NOMO-1 treated with DMSO at 0.1 percent for 48 hours (cell line): ENCODE measurements at regions not wholly inside any gene's neighbourhood (a gene's known extent, or its start where the extent isn't known, plus 50 kb on each side); places are given as distances from the start of the nearest gene placed in this dataset.

ENCODE experiments used
- DNase-seq: peaks from one replicate; lab custom pipeline; 2025; ENCODE audit not compliant: unreplicated experiment; lab: John Stamatoyannopoulos, UW

DNA sequence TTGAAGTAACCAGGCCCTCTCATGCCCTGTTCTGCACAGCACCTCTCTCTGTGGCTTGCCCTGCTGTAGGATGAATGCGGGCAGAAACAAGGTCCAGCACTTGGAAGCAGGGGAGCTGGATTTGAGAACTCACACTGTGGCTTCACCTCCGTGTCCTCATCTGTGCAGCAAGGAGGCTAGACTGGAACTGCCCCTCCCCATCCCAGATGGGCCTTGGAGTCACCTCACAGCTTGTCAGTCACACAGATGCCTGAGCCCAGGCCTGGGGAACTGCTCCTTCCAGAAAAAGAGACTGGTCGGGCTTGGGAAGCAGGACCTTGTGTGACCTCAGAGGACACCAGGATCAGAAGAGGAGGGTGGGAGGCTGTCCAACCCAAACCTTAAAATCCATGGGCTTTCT is 180.8 kb downstream of the CCT6B start:
- DNase-seq, result no peak

DNA sequence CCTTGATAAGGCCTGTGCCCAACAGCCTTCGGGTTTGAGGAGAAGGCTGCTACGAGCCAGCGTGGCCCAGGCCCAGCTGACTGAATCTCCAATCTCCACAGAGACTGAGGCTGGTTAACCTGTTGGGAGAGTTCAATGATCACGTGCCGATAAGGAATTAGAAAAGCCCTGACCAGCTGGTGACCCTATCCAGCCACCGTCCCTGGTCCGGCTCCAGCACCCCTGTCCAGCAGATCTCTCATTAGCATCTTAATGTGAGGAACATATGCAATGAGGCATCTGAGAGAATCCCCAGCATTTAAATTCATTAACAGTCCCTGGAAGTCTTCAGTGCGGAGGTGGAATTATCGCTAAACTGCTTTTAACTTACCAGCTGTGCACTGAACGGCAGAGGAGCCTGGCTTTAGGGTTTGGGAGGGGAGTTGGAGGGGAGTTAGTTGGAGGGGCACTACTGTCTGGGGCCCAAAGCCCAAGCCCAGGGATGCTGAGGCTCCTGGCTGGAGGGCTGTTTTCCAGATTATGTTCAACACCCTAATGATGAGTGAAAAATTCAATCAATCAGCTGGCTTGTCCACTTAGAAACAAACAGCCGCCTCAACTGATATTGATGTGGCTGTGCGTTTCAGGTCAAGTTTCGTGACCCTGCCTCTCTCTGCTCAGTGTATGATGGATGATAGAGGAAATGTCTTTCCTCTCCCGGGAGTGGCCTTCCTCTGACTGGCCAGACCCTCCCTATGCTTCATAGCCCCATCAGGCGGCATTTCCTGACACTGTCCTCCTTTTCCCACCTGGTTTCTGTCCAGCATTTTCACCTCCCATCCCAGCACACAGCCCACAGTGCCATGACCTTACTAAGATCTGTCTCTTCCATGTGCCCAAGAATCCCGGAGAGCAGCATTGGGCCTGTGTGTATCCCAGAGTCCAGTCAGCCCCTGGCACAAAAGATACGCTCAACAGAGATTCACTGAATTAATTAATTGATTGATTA is 184.5 kb downstream of the CCT6B start:
- no peak for DNase-seq

DNA sequence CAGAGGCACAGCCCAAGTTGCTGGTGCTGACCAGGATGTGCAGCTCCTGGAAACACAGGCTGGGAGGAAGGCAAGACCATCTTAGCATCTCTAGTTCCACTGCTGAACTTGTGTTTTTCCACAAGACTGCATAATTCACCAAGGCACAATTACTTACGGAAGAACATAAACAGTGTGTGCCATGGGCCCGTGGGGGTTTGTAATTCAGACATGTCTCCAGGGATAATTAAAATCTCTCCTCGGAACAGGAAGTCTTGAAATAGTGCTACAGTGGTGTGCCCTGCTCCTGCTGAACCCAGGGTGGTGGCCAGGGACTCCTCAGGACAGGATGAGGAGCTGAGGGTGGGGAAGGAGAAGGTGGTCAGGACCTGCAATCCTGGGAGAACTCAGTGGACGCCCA is 188.2 kb downstream of the CCT6B start:
- no peak for DNase-seq

DNA sequence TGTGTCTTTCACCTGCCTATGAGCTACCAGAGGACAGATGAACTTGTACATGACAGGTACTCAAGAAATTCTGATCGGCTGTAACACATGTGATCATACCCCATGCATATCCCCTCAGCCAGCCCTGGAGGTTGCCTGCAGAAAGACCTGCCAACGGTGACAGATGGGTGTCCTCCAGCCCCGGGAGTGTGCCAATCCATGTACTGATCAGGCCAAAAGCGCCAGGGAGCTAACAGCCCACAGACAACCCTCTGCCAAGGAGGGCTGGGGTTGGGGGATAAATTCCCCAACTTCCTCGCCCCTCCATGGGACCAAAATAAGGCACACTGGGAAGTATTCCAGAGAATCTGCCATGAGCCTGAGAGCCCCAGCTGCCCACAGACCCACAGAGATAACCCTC is 189.4 kb downstream of the CCT6B start:
- no peak for DNase-seq

DNA sequence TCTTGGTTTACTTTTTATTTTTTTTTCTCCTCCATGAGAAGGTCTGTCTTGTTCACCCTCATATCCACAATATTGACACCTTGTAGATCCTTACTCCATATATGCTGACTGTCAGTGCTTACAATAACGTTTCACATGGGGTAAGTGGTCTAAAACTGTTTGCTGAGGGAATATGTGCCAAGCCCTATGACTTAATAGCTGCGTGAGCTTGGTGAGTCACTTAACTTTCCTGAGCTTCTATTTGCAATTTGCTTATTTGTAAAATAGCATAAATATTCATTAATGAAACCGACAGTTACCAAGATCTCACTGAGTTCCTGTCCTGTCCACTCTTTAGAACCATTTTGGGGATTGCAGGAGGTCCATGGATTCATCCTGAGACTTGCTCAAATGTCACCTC is 190.7 kb downstream of the CCT6B start:
- DNase-seq, result no peak

DNA sequence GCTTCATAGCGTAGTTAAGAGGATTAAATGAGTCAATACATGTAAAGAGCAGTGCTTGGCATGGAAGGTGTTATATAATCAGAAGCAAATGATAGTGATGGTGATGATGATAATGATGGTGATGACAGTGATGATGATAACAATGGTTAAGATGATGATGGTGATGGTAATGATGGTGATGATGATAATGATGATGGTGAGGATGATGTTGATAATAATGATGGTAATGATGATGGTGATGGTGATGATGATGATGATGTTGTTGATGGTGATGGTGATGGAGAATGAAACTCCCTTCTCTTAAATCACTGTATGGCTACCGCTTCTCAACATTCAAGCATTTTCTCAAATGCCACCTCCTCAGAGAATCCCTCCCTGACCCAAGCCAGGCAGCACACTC is 190.5 kb downstream of the TMEM132E start:
- DNase-seq, result no peak

DNA sequence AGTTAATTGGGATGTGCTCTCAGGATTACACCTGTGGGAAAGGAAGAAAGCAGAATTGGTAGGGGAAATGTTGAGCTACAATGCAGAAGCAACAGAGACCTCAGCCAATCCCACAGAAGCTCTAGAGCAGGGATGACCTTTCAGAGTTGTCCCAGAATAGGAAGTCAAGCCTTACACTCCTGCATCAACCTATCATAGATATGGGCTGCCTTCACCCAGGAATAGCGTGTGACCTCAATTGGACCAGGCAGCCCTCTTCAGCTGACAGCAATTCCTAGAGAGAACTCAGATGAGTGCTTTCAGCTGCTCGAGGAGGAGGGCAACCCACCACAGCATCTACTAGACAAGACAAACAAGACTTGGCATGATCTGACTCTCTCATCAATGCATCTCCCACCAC is 189.7 kb downstream of the TMEM132E start:
- DNase-seq, result no peak

DNA sequence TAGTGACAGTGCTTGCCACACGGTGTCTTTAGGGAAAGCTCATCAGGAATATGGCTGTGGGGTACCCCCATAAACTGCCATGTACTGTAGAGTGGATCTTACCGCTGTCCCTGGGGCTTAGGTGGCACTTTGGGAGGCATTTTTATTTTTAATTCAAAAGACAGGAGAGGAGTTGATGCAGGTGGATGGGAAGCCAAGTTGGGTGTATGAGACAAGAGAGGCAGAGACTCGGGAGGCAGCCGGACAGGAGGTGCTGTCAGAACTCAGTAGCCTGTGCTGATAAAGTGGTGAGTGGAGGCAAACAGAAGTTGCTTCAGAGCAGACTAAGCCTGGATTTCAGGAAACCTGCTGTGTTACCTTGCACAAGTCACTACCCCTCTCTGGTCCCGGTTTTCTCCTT is 185.9 kb downstream of the TMEM132E start:
- no peak for DNase-seq

DNA sequence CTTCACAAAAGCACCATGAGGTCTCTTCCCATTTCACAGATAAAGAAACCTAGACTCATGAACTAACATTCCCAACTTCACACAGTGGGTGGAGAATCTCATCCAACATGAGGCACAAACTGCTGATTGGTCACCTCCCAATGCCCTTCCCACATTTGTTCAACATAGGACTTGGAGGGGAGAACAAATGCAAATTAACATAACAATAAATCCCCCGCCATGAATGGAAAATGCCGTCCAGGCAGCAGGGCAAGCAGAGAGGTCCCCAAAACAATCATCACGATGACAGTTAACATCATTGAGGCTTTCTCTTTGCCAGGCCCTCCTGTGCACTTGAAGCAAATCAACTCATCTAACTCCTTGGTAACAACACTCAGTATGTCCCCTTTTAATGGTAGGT is 185.3 kb downstream of the TMEM132E start:
- no peak for DNase-seq

DNA sequence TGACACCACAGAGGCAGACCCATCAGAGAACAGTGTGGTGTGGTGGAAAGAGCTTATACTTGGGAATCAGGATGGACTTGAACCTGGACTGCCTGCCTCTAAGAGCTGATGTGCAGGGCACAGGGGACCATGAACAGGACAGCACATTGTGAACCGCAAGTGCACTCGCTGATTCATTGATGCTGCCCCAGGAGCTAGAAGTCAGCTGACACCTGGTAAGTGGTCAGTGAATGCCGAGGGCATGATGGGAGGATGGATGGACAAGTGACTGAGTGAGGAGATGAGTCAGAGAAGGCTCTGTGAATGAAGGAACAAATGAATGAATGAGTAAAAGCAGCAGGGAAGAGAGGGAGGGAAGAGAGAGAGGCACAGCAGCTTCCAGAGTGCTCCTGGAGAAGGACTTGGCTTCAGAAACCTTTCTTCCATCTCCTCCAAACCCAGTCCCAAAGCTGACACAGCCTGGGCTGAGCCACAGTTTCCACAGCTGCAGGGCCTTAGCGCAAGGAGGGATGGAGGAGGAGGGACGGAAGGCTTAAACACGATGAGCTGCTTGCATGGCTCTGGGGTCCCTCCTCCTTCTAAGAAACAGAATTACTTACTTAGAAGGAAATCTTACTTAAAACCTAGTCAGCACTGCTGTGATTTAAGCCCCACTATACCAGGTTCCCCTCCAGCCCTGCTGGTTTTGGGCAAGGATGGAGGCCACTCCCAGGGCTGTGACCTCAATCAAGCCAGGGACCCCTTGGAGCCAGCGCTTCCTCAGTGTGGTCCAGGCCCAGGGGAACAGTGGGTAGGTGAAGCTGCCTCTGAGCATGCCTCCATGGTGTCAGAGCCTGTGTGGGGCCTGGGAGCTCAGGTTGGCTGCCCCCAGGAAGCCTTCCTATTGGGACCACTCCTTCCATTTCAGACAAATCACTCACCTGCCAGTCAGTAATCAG is 184.6 kb downstream of the TMEM132E start:
- no peak for DNase-seq

DNA sequence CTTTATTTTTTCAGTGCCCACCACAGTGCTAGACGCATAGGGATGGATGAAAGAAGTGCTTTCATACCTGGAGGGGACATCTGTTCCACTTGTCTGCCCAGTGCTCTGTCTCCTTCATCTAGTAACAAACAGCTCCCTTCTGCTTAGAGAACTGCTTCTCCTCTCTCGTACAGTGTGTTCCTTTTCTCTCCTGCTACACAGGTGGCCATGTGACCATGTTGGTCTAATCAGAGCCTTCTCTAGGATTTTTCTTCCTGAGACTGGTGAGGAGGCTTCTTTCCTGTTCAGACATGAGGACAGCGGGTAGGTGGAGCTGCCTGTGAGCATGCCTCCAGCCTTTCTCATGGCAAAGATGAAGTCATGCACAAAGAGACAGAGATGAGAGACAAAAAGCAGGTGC is 182.7 kb downstream of the TMEM132E start:
- DNase-seq, result no peak

DNA sequence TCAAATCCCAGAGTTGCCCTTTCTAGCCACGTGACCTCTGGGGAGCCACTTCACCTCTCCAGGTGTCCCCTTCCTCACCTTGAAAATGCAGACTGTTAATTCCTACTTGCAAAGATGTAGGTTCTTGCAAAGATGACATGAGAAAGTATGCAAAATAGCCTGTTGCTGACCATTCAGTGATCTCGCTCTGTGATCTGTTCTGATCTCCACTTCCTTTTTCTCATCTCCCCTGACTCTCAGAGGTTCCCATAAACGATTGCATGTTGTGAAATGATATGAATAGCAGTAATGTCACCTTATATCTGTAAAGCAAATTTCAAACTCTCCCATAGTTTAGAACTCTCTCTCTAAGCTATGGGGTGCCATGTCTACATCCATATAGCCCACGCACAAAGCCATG is 182.3 kb downstream of the TMEM132E start:
- peak; percentile 35 for DNase-seq

DNA sequence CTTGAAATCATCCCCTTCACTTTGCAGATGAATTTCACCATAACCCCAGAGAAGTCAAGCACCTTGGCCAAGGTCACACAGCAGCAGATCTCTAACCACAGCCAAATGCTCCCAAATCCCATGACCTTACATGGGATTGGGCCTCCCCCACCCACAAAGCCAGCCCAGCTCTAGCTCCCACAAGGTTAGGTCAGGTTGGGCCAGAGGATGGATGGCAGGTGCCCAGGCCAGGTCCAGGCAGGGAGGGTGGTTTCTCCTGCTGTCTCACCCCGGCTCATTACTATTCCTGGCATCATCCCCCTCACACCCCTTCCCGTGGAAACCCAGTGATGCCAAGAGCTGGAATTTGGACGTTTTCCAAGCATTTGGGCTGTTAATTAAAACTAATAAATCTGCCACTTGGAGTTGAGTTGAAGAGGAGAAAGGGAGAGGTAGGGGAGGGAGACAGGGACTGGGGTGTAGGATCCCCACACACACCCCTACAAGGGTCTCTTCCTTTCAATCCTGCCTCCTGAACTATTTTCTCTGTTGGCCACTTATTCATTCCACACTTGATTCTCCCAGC is 181.6 kb downstream of the TMEM132E start:
- DNase-seq, result no peak

DNA sequence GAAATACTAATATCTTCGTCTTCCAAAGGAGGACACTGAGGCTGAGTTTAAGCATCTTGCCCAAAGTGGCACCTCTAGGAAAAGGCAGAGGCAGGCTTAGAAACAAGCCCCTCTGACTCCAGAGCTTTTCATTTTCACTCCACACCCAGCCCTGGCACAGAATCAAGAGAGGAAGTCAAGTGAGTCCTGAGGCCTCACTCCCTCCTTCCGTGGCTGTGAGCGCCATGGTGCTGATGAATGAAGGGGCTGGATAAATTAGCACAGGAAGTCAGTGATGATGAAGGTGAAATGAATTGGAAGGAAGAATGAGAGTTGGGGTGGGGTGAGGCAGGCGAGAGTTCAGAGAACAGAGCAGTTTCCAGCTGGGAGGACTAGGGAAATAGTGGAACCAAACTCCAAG is 179.3 kb downstream of the TMEM132E start:
- DNase-seq, result no peak

DNA sequence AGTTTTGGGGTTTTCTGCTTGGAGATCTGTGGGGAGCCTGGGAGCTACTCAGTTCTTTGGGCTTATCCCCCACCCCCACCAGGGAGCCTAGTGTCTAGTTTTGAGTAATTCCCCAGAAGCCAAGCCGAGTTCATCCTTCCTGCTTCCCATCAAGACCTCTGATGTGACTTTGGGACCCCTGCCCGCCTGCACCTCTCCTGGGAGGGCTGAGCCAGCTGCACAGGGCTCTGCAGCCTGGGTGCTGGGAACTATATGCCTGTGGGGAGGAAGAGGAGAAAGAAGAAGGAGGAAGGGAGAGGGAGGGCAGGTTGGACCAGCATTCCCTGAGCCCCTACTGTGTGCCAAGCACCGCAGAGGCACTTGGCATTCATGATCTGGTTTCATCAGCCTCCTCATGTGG is 178.9 kb downstream of the TMEM132E start:
- DNase-seq, result no peak

DNA sequence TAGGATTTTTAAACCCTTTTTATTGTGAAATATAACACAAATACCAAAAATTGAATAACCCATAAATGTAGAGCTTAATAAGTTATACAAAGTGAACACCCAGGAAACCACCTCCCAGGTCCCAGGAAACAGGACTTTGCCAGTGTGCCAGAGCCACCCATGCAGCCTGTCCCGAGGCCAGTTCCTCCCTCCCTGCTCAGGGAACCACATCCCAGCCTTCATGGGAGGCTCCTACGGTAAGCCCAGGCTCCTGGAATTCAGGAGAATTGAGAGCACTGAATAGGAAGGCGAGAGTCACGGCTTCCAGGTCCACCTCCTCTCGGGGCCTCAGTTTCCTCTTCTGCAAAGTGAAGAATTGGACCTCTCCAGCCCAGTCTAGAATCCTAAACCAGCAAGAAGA is 178.2 kb downstream of the TMEM132E start:
- DNase-seq, result no peak

DNA sequence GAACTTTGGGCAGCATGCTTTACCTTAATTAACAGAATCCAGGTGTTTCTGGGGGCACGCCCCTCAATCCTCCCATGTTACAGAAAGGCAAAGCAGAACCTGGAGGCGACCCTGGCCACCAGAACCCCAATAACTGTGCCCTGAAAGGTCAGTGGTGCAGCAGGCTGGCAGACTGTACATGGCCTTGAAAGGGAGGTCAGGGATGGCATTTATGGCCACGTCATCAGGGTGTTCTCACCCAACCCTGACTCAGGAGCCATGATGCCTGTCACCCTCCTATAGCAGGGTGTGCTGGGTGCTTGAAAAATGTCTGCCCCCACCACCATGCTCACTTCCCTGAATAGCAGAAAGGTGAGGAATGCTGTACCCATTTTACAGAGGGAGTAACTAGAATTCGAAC is 177.7 kb downstream of the TMEM132E start:
- DNase-seq, result no peak

DNA sequence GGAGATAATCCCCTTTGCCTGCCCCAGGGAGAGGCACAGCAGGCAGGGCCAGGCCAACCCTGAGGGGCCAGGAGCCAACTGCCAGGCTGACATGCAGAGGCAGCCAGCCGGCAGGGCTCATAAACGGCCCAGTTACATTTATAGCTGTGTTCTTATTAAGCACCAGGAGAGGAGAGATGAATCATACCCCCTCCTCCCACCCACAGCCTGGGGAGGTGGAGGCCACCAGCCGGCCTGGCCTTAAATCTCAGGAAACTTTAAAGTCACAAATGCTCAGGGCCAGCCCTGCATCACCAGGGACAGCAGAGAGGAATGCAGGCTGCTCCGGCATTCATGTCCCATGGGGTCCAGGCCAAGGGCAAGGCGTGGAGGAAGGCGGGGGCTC is 177.2 kb downstream of the TMEM132E start:
- no peak for DNase-seq

DNA sequence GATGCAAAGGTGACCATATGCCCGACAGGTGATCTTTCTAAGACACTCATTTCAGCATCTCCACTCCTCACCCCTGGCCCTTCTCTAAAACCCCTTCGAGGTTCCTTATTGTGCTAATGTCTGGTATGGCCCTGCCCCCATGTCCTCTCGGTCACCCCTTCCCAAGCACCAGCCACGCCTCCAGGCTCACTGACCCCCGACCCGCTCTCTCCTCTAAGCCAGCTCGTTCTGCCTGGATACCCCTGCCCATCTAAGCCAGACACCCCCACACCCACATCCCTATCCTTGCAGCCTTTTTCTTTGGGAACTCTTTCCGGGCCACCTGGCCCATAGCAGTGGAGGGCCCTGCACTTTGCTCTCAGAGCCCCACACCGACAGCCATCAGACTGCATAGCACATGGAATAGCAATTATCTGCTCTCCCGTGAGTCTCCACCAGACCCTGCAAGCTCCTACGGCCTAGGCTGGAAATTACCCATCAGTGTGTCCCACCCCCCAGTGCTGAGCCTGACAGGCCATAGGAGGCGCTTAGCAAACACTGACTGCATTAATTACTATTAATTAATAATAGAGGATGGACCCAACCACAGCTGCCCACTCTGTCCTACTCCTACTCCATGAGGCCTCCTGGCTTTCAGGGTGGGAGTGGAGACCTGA is 176.7 kb downstream of the TMEM132E start:
- DNase-seq, result no peak

DNA sequence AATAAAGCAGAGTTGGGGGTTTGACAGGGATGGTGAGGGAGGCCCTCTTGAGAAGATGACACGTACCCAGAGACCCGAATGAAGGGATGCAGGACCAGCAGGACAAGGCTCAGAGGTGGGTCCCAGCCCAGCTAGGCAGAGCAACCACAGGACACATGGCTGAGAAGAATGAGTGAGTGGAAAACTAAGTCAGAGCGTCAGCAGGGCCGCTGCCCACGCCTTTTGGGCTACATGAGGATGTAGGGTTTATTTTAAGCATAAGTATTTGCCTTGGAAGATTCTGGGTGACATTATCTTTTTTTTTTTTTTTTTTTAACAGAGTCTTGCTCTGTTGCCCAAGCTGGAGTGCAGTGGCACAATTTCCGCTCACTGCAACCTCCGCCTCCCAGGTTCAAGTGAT is 176.0 kb downstream of the TMEM132E start:
- DNase-seq, result no peak

DNA sequence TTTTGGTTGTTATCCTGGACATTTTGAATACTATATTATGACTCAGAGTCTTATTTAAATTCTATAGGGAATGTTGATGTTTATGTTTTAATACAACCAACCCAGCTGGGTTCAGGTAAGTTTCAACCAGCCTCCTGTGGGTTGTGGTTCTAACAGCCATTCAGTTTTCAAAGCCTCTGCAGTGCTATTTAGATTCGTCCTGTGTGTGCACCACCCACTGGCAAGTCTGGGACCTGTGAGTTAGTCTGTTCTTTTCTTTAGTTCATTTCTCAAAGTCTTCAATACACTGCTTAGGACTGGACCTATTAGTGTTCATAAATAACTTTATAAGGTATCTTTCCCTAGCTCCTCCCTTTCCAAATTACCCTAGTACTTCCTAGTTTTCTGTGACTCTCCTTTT is 170.6 kb downstream of the TMEM132E start:
- no peak for DNase-seq
